ENCODE measurements at regions not wholly inside any gene's neighbourhood (a gene's known extent, or its start where the extent isn't known, plus 50 kb on each side); places are given as distances from the start of the nearest gene placed in this dataset.
"Not testable (repeated sequence)": the region's sequence is repeated elsewhere in the genome, so short reads cannot be mapped to it uniquely, and the experiment has no call there.

DNA sequence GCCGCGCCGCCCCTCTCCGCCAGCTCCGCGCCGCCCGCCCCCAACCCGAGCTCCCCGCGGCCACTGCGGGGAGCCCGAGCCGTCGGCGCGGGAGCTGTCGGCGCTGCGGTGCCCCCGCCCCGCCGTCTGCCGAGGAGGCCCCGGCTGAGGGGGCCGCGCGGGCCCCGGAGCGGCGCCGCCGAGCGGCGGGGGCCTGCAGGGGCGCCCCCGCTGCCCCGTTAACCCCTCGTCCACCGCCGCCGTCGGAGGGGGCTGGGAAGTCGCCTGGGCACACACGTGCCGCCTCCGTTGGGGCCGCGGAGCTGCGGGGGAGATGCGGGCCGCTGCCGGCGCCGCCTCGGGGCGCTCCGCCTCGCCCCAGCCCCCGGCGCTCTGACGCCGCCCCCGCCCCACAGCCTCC is 115.4 kb downstream of the CRLF3 start:
- 0% methylated on average over 1 of the region's 64 CpGs for WGBS (ENCODE audit: low lambda C conversion rate)
- Histone ChIP-seq H3K4me1 (ENCODE audit: insufficient read depth, low read length) (peaks cover 35% of the 10 kb centered on the region), H3K4me2 (ENCODE audit: low read depth, low read length) (0 out of 2 replicates have a peak overlapping the region, but pooled peaks have one; percentile 12), H3K27me3 (ENCODE audit: control insufficient read depth in 1 of 2, insufficient read depth in 2 of 2, low read length in 2 of 2) (peaks cover 0 to 12% of the 10 kb centered on the region in 2 experiments; a peak in 2 of 5 replicates), H3K9ac (ENCODE audit: insufficient read depth, low read depth, low read length) (peak overlapping the region; percentile 49; the same call in 1 of the 2 replicates), H3K4me3 (replicated peaks in 1 of 3; ENCODE audit: insufficient read depth in 1 of 3, low read depth in 2 of 3, low read length in 3 of 3) (peak overlapping the region; percentile 58 to 75 (median 71); a peak in 4 of 6 replicates)
- H2AFZ ChIP-seq (ENCODE audit: low read length); BruUV-seq (replicated peaks); H3K36me3 ChIP-seq (replicated peaks in 1 of 2; ENCODE audit: control insufficient read depth in 1 of 2, insufficient read depth in 2 of 2, low read length in 2 of 2); H3K79me2 ChIP-seq (ENCODE audit: insufficient read depth, low read length); DNase-seq (ENCODE audit: low spot score); H3K27ac ChIP-seq (ENCODE audit: extremely low read length, insufficient read depth, low read length); FAIRE-seq; in situ Hi-C loops (cut with HindIII; ENCODE audit: extremely low pct_ligation_motif_present, low pct_unique_long_range_greater_than_20kb); ATAC-seq; intact Hi-C loops (cut with micrococcal nuclease; ENCODE audit: unreplicated experiment); POLR2A ChIA-PET; CTCF ChIA-PET (ENCODE audit: low intra/inter-chr PET ratio, low total read pairs); H4K20me1 ChIP-seq (ENCODE audit: insufficient read depth, low read length); H3K9me3 ChIP-seq (ENCODE audit: low read length): not testable (repeated sequence)
- TF ChIP-seq BHLHE40 (IDR thresholded peaks at IDR 0.05; ENCODE audit: low read length) (peak; percentile 18; the same call in 1 of the 2 replicates), MXI1 (IDR thresholded peaks at IDR 0.05; ENCODE audit: borderline replicate concordance, low read depth, low read length) (0 out of 3 replicates have a peak, but pooled peaks have one; percentile 2), ZNF777 (CRISPR knock-in tag; IDR thresholded peaks at IDR 0.05) (peak; percentile 34; the same call in 1 of the 2 replicates)
- TF ChIP-seq, protein P1, sequence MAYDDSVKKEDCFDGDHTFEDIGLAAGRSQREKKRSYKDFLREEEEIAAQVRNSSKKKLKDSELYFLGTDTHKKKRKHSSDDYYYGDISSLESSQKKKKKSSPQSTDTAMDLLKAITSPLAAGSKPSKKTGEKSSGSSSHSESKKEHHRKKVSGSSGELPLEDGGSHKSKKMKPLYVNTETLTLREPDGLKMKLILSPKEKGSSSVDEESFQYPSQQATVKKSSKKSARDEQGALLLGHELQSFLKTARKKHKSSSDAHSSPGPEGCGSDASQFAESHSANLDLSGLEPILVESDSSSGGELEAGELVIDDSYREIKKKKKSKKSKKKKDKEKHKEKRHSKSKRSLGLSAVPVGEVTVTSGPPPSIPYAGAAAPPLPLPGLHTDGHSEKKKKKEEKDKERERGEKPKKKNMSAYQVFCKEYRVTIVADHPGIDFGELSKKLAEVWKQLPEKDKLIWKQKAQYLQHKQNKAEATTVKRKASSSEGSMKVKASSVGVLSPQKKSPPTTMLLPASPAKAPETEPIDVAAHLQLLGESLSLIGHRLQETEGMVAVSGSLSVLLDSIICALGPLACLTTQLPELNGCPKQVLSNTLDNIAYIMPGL (CRISPR knock-in tag; IDR thresholded peaks at IDR 0.05; ENCODE audit: borderline replicate concordance in 1 of 2, low read depth in 1 of 2): 0 out of 4 replicates have a peak, but pooled peaks of 1 of the 2 experiments have one; percentile 26
